H1 (cell line): ENCODE measurements at regions not wholly inside any gene's neighbourhood (a gene's known extent, or its start where the extent isn't known, plus 50 kb on each side); places are given as distances from the start of the nearest gene placed in this dataset.

Experiments
- BRCA1 ChIP-seq: IDR thresholded peaks from 2 replicates; pipeline ENCODE4 v1.6.1; 2012; ENCODE audit warnings: low read depth, low read length, improper control_type of control experiment
- EP300 ChIP-seq, 2 experiments: IDR thresholded peaks; 1 replicate in 1 of 2; 2 replicates in 1 of 2; pipeline ENCODE4 v1.6.1; 2011 to 2012; ENCODE audit warnings: low read depth in 2 of 2, low read length in 2 of 2, mild to moderate bottlenecking in 2 of 2, borderline replicate concordance in 1 of 2, inconsistent platforms in 1 of 2, moderate library complexity in 1 of 2
- GTF2F1 ChIP-seq: IDR thresholded peaks from 2 replicates; pipeline ENCODE4 v1.6.1; 2012; ENCODE audit warnings: low read depth, low read length, improper control_type of control experiment, borderline replicate concordance
- KDM4A ChIP-seq: IDR thresholded peaks from one replicate; pipeline ENCODE4 v1.7.1; 2012; ENCODE audit warnings: low read depth, mild to moderate bottlenecking, moderate library complexity, low read length, inconsistent platforms; ENCODE audit not compliant: severe bottlenecking
- SAP30 ChIP-seq: fragments of 300-600 bp; sonication (generic); IDR thresholded peaks from 2 replicates; pipeline ENCODE4 v1.7.1; 2012; ENCODE audit warnings: low read length, moderate library complexity, mild to moderate bottlenecking, inconsistent platforms; ENCODE audit not compliant: insufficient read depth, insufficient replicate concordance
- TAF7 ChIP-seq: optimal IDR thresholded peaks from 2 replicates; pipeline ENCODE3; 2011; ENCODE audit warnings: low read depth, mild to moderate bottlenecking, inconsistent platforms, low read length, moderate library complexity, borderline replicate concordance
- TF ChIP-seq, protein P1 (sequence below): IDR thresholded peaks from 2 replicates; pipeline ENCODE4 v1.6.1; 2011; ENCODE audit warnings: low read length, improper control_type of control experiment

DNA sequence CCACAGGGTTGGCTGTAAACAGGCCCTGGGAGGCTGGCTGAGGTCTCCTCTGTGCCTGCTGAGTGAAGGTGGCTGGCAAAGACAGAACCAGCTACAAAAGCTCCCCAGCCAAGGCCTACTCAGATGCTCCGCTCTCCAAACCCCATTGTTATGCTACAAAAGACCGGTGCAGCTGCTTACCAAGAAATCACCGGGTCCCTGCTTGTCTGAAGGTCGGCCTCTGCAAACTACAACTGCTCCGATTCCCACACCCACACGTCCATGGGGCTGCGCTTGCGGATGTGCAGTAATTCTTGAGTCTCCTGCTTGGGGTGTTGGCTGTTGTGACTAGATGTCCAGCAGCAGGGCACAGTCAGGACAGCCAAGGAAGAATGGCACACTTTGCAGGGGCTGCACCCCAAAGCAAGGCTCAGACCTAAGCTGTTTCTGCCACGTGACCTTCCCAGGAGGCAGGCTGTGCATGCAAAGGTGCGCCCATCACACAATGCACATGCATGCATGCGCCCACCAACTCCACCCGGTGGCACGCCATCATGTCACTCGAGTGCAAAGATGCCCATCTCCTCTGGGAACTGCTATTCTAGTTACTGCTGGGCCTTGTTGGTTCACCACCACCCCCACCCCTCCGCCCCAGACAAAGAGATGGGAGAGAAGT lies 97.8 kb downstream of the OAT start (continued):
- TF ChIP-seq KDM4A (no peak), EP300 (IDR thresholded peaks at IDR 0.05; ENCODE audit: borderline replicate concordance in 1 of 2, low read depth in 2 of 2, low read length in 2 of 2) (no peak), SAP30 (no peak), BRCA1 (no peak), TAF7 (no peak), GTF2F1 (no peak)
- TF ChIP-seq, protein P1, sequence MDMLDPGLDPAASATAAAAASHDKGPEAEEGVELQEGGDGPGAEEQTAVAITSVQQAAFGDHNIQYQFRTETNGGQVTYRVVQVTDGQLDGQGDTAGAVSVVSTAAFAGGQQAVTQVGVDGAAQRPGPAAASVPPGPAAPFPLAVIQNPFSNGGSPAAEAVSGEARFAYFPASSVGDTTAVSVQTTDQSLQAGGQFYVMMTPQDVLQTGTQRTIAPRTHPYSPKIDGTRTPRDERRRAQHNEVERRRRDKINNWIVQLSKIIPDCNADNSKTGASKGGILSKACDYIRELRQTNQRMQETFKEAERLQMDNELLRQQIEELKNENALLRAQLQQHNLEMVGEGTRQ, result no peak
